HUES6 (cell line): ENCODE measurements at regions not wholly inside any gene's neighbourhood (a gene's known extent, or its start where the extent isn't known, plus 50 kb on each side); places are given as distances from the start of the nearest gene placed in this dataset.

Source experiments
- H3K27ac ChIP-seq: 2 replicates; pipeline ENCODE4 v1.7.0; 2013; ENCODE audit warnings: low read depth, mild to moderate bottlenecking, low read length, inconsistent platforms
- H3K27me3 ChIP-seq: 2 replicates; pipeline ENCODE4 v1.6.1; 2013; ENCODE audit warnings: low read length; ENCODE audit not compliant: control insufficient read depth, insufficient read depth
- H3K36me3 ChIP-seq: 2 replicates; pipeline ENCODE4 v1.6.1; 2013; ENCODE audit warnings: low read length; ENCODE audit not compliant: control insufficient read depth, insufficient read depth
- H3K4me1 ChIP-seq: 2 replicates; pipeline ENCODE4 v1.6.1; 2013; ENCODE audit warnings: low read length; ENCODE audit not compliant: control insufficient read depth, insufficient read depth
- H3K4me3 ChIP-seq: 2 replicates; pipeline ENCODE4 v1.5.1; 2013; ENCODE audit warnings: low read depth, low read length
- H3K9ac ChIP-seq: one replicate; pipeline ENCODE4 v1.6.1; 2013; ENCODE audit warnings: mild to moderate bottlenecking, low read length
- H3K9me3 ChIP-seq: 2 replicates; pipeline ENCODE4 v1.6.1; 2013; ENCODE audit warnings: low read depth, low read length; ENCODE audit not compliant: control insufficient read depth, insufficient read depth

- Histone ChIP-seq H3K4me3 (no peak overlapping the region), H3K36me3 (no peaks in the 10 kb centered on the region), H3K4me1 (peaks cover 37% of the 10 kb centered on the region), H3K9me3 (no peaks in the 10 kb centered on the region), H3K27ac (no peak overlapping the region), H3K27me3 (peaks cover 29% of the 10 kb centered on the region), H3K9ac (no peak overlapping the region)
Measured at GRCh38 chr1:54483875-54484437, 64.1 kb upstream of the ACOT11 start.

GRCh38 chr1:54481201-54481884, 66.7 kb upstream of the ACOT11 start:
- Histone ChIP-seq H3K27me3 (peaks cover 25% of the 10 kb centered on the region), H3K4me3 (no peak overlapping the region), H3K9me3 (no peaks in the 10 kb centered on the region), H3K9ac (no peak overlapping the region), H3K27ac (no peak overlapping the region), H3K36me3 (no peaks in the 10 kb centered on the region), H3K4me1 (peaks cover 37% of the 10 kb centered on the region)

- Histone ChIP-seq H3K27me3 (peaks cover 32% of the 10 kb centered on the region), H3K36me3 (no peaks in the 10 kb centered on the region), H3K4me1 (peaks cover 45% of the 10 kb centered on the region), H3K4me3 (no peak overlapping the region), H3K9me3 (no peaks in the 10 kb centered on the region), H3K9ac (no peak overlapping the region), H3K27ac (no peak overlapping the region)
Measured at GRCh38 chr1:54480525-54480848, 67.5 kb upstream of the ACOT11 start.

GRCh38 chr1:54479841-54480524, 68.0 kb upstream of the ACOT11 start:
- no peaks in the 10 kb centered on the region for H3K9me3 ChIP-seq
- no peak overlapping the region for H3K4me3 ChIP-seq
- H3K27me3 ChIP-seq: peaks cover 37% of the 10 kb centered on the region
- no peak overlapping the region for H3K27ac ChIP-seq
- no peak overlapping the region for H3K9ac ChIP-seq
- no peaks in the 10 kb centered on the region for H3K36me3 ChIP-seq
- H3K4me1 ChIP-seq: peaks cover 51% of the 10 kb centered on the region

- Histone ChIP-seq H3K4me1 (peaks cover 55% of the 10 kb centered on the region), H3K27ac (no peak overlapping the region), H3K27me3 (peaks cover 40% of the 10 kb centered on the region), H3K9ac (no peak overlapping the region), H3K4me3 (no peak overlapping the region), H3K9me3 (no peaks in the 10 kb centered on the region), H3K36me3 (no peaks in the 10 kb centered on the region)
Measured at GRCh38 chr1:54479251-54479650, 68.8 kb upstream of the ACOT11 start.

- no peaks in the 10 kb centered on the region for H3K9me3 ChIP-seq
- H3K36me3 ChIP-seq: no peaks in the 10 kb centered on the region
- H3K4me1 ChIP-seq: peaks cover 57% of the 10 kb centered on the region
- H3K9ac ChIP-seq: no peak overlapping the region
- H3K27me3 ChIP-seq: peaks cover 61% of the 10 kb centered on the region
- no peak overlapping the region for H3K4me3 ChIP-seq
- no peak overlapping the region for H3K27ac ChIP-seq
Measured at GRCh38 chr1:54477153-54477561, 70.9 kb upstream of the ACOT11 start.

GRCh38 chr1:54476530-54477109, 70.4 kb upstream of the SSBP3 start:
- H3K27ac ChIP-seq: no peak overlapping the region
- no peaks in the 10 kb centered on the region for H3K36me3 ChIP-seq
- peak overlapping the region; percentile 47 for H3K9ac ChIP-seq
- peaks cover 65% of the 10 kb centered on the region for H3K27me3 ChIP-seq
- peak overlapping the region; percentile 6; the same call in 1 of the 2 replicates for H3K4me3 ChIP-seq
- peaks cover 62% of the 10 kb centered on the region for H3K4me1 ChIP-seq
- H3K9me3 ChIP-seq: no peaks in the 10 kb centered on the region

- Histone ChIP-seq H3K9me3 (no peaks in the 10 kb centered on the region), H3K4me1 (peaks cover 62% of the 10 kb centered on the region), H3K27ac (no peak overlapping the region), H3K36me3 (no peaks in the 10 kb centered on the region), H3K27me3 (peaks cover 65% of the 10 kb centered on the region), H3K9ac (peak overlapping the region; percentile 47), H3K4me3 (peak overlapping the region; percentile 69)
Measured at GRCh38 chr1:54475946-54476516, 69.8 kb upstream of the SSBP3 start.

GRCh38 chr1:54475357-54475881, 69.2 kb upstream of the SSBP3 start:
- Histone ChIP-seq H3K27me3 (peaks cover 65% of the 10 kb centered on the region), H3K27ac (no peak overlapping the region), H3K4me1 (peaks cover 57% of the 10 kb centered on the region), H3K9me3 (no peaks in the 10 kb centered on the region), H3K4me3 (peak overlapping the region; percentile 69), H3K36me3 (no peaks in the 10 kb centered on the region), H3K9ac (peak overlapping the region; percentile 13)

- H3K9ac ChIP-seq: peak overlapping the region; percentile 12
- H3K9me3 ChIP-seq: no peaks in the 10 kb centered on the region
- H3K27ac ChIP-seq: no peak overlapping the region
- peaks cover 57% of the 10 kb centered on the region for H3K27me3 ChIP-seq
- no peaks in the 10 kb centered on the region for H3K36me3 ChIP-seq
- H3K4me1 ChIP-seq: peaks cover 49% of the 10 kb centered on the region
- peak overlapping the region; percentile 69 for H3K4me3 ChIP-seq
Measured at GRCh38 chr1:54474310-54475251, 68.4 kb upstream of the SSBP3 start.
